T-helper 2 cell treated with Interferon-gamma antibody and Interleukin-4, amounts not matched to agents 5 μg/mL and 100 μg/mL, for 36 hours (primary cell): ENCODE measurements at regions not wholly inside any gene's neighbourhood (a gene's known extent, or its start where the extent isn't known, plus 50 kb on each side); places are given as distances from the start of the nearest gene placed in this dataset.
"Not testable (repeated sequence)": the region's sequence is repeated elsewhere in the genome, so short reads cannot be mapped to it uniquely, and the experiment has no call there.

Experiments
- DNase-seq: peaks from one replicate; pipeline ENCODE4 v3.0.0; 2021; ENCODE audit warnings: low spot score
- H3K27ac Mint-ChIP-seq: one replicate; pipeline ENCODE4 v1.8.0; 2021; ENCODE audit warnings: mild to moderate bottlenecking, mixed read lengths
- H3K27me3 Mint-ChIP-seq: one replicate; pipeline ENCODE4 v1.8.0; 2021; ENCODE audit warnings: low read depth, mixed read lengths
- H3K36me3 Mint-ChIP-seq: one replicate; pipeline ENCODE4 v1.8.0; 2021; ENCODE audit warnings: low read depth, mixed read lengths
- H3K4me1 Mint-ChIP-seq: one replicate; pipeline ENCODE4 v1.8.0; 2021; ENCODE audit warnings: low read depth, mixed read lengths
- H3K4me3 Mint-ChIP-seq: one replicate; pipeline ENCODE4 v1.8.0; 2022; ENCODE audit warnings: mild to moderate bottlenecking, moderate library complexity, mixed read lengths
- H3K9me3 Mint-ChIP-seq: one replicate; pipeline ENCODE4 v1.8.0; 2021; ENCODE audit warnings: mixed read lengths

GRCh38 chr17:27094179-27094578, 199.7 kb upstream of the WSB1 start:
- not testable (repeated sequence) for H3K27me3 Mint-ChIP-seq, H3K4me1 Mint-ChIP-seq, H3K4me3 Mint-ChIP-seq, H3K36me3 Mint-ChIP-seq, DNase-seq, H3K27ac Mint-ChIP-seq, H3K9me3 Mint-ChIP-seq

GRCh38 chr17:27095821-27096220, 198.1 kb upstream of the WSB1 start:
- DNase-seq, H3K27ac Mint-ChIP-seq, H3K9me3 Mint-ChIP-seq, H3K27me3 Mint-ChIP-seq, H3K36me3 Mint-ChIP-seq, H3K4me1 Mint-ChIP-seq, H3K4me3 Mint-ChIP-seq: not testable (repeated sequence)

- H3K27ac Mint-ChIP-seq, H3K27me3 Mint-ChIP-seq, H3K36me3 Mint-ChIP-seq, H3K4me3 Mint-ChIP-seq, H3K9me3 Mint-ChIP-seq, DNase-seq, H3K4me1 Mint-ChIP-seq: not testable (repeated sequence)
These were observed 194.6 kb upstream of the WSB1 start for GRCh38 chr17:27099266-27099665.

- H3K4me1 Mint-ChIP-seq, DNase-seq, H3K27me3 Mint-ChIP-seq, H3K36me3 Mint-ChIP-seq, H3K4me3 Mint-ChIP-seq, H3K27ac Mint-ChIP-seq, H3K9me3 Mint-ChIP-seq: not testable (repeated sequence)
These were observed 189.2 kb upstream of the WSB1 start for GRCh38 chr17:27104605-27105221.

- H3K4me3 Mint-ChIP-seq, result no peak overlapping the region
- no peak for DNase-seq
- no peaks in the 10 kb centered on the region for H3K9me3 Mint-ChIP-seq
- no peaks in the 10 kb centered on the region for H3K27me3 Mint-ChIP-seq
- H3K36me3 Mint-ChIP-seq, result no peaks in the 10 kb centered on the region
- H3K4me1 Mint-ChIP-seq, result no peaks in the 10 kb centered on the region
- H3K27ac Mint-ChIP-seq, result no peak overlapping the region
These were observed 188.3 kb upstream of the WSB1 start for GRCh38 chr17:27105636-27106035.

GRCh38 chr17:27106347-27106981, 187.4 kb upstream of the WSB1 start:
- Mint-ChIP-seq H3K27ac (no peak overlapping the region), H3K27me3 (no peaks in the 10 kb centered on the region), H3K36me3 (no peaks in the 10 kb centered on the region), H3K9me3 (no peaks in the 10 kb centered on the region), H3K4me1 (no peaks in the 10 kb centered on the region), H3K4me3 (no peak overlapping the region)
- no peak for DNase-seq

GRCh38 chr17:27106982-27107360, 186.9 kb upstream of the WSB1 start:
- Mint-ChIP-seq H3K27me3 (no peaks in the 10 kb centered on the region), H3K4me3 (no peak overlapping the region), H3K27ac (no peak overlapping the region), H3K4me1 (no peaks in the 10 kb centered on the region), H3K9me3 (no peaks in the 10 kb centered on the region), H3K36me3 (no peaks in the 10 kb centered on the region)
- DNase-seq, result no peak

- H3K27ac Mint-ChIP-seq, H3K36me3 Mint-ChIP-seq, H3K4me3 Mint-ChIP-seq, H3K4me1 Mint-ChIP-seq, H3K9me3 Mint-ChIP-seq, H3K27me3 Mint-ChIP-seq, DNase-seq: not testable (repeated sequence)
These were observed 186.3 kb upstream of the WSB1 start for GRCh38 chr17:27107386-27108328.

GRCh38 chr17:27109346-27109745, 184.6 kb upstream of the WSB1 start:
- Mint-ChIP-seq H3K9me3 (no peaks in the 10 kb centered on the region), H3K4me3 (no peak overlapping the region), H3K27me3 (no peaks in the 10 kb centered on the region), H3K4me1 (no peaks in the 10 kb centered on the region), H3K36me3 (no peaks in the 10 kb centered on the region), H3K27ac (no peak overlapping the region)
- no peak for DNase-seq

GRCh38 chr17:27153005-27153404, 140.9 kb upstream of the WSB1 start:
- H3K9me3 Mint-ChIP-seq, result peaks cover 3% of the 10 kb centered on the region
- H3K27ac Mint-ChIP-seq, result no peak overlapping the region

GRCh38 chr17:27155866-27156265, 138.0 kb upstream of the WSB1 start:
- H3K9me3 Mint-ChIP-seq, result peaks cover 3% of the 10 kb centered on the region
- H3K27me3 Mint-ChIP-seq, result no peaks in the 10 kb centered on the region
- no peak overlapping the region for H3K27ac Mint-ChIP-seq
- H3K4me3 Mint-ChIP-seq, result no peak overlapping the region
- H3K36me3 Mint-ChIP-seq, result no peaks in the 10 kb centered on the region
- no peak for DNase-seq
- H3K4me1 Mint-ChIP-seq, result no peaks in the 10 kb centered on the region

More at GRCh38 chr17:27153005-27153404, 140.9 kb upstream of the WSB1 start:
- Mint-ChIP-seq H3K27me3 (no peaks in the 10 kb centered on the region), H3K4me3 (no peak overlapping the region), H3K36me3 (no peaks in the 10 kb centered on the region), H3K4me1 (no peaks in the 10 kb centered on the region)
- no peak for DNase-seq

GRCh38 chr17:27157297-27157696, 136.6 kb upstream of the WSB1 start:
- H3K27ac Mint-ChIP-seq, result no peak overlapping the region
- DNase-seq, result no peak
- no peaks in the 10 kb centered on the region for H3K27me3 Mint-ChIP-seq
- H3K9me3 Mint-ChIP-seq, result peaks cover 3% of the 10 kb centered on the region
- no peaks in the 10 kb centered on the region for H3K4me1 Mint-ChIP-seq
- H3K4me3 Mint-ChIP-seq, result no peak overlapping the region
- no peaks in the 10 kb centered on the region for H3K36me3 Mint-ChIP-seq

- Mint-ChIP-seq H3K4me1 (no peaks in the 10 kb centered on the region), H3K27me3 (no peaks in the 10 kb centered on the region), H3K27ac (no peak overlapping the region), H3K4me3 (no peak overlapping the region), H3K36me3 (no peaks in the 10 kb centered on the region), H3K9me3 (no peaks in the 10 kb centered on the region)
- DNase-seq, result no peak
These were observed 136.0 kb upstream of the WSB1 start for GRCh38 chr17:27157898-27158297.

- H3K27ac Mint-ChIP-seq, result no peak overlapping the region
- no peak overlapping the region for H3K4me3 Mint-ChIP-seq
- H3K36me3 Mint-ChIP-seq, result no peaks in the 10 kb centered on the region
- no peaks in the 10 kb centered on the region for H3K9me3 Mint-ChIP-seq
- H3K4me1 Mint-ChIP-seq, result no peaks in the 10 kb centered on the region
- DNase-seq, result no peak
- H3K27me3 Mint-ChIP-seq, result no peaks in the 10 kb centered on the region
These were observed 135.5 kb upstream of the WSB1 start for GRCh38 chr17:27158382-27158781.
